ENCODE measurements at regions not wholly inside any gene's neighbourhood (a gene's known extent, or its start where the extent isn't known, plus 50 kb on each side); places are given as distances from the start of the nearest gene placed in this dataset.

DNA sequence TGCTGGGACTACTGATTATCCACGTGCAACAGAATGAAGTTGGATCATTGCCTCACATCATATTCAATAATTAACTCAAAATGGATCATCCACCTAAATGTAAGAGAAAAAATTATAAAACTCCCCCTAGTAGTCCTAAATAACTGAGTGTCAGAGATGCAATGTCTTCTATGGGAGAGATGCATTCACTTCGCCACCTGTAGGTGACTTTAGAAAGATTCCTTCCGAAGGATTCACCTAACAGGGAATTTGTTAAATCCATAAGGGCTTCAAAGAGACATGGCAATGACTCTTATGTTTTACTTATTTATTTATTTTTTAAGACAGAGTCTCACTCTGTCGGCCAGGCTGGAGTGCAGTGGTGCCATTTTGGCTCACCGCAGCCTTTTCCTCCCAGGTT, 526.0 kb downstream of the MTRR start:
- TF ChIP-seq, protein P1, sequence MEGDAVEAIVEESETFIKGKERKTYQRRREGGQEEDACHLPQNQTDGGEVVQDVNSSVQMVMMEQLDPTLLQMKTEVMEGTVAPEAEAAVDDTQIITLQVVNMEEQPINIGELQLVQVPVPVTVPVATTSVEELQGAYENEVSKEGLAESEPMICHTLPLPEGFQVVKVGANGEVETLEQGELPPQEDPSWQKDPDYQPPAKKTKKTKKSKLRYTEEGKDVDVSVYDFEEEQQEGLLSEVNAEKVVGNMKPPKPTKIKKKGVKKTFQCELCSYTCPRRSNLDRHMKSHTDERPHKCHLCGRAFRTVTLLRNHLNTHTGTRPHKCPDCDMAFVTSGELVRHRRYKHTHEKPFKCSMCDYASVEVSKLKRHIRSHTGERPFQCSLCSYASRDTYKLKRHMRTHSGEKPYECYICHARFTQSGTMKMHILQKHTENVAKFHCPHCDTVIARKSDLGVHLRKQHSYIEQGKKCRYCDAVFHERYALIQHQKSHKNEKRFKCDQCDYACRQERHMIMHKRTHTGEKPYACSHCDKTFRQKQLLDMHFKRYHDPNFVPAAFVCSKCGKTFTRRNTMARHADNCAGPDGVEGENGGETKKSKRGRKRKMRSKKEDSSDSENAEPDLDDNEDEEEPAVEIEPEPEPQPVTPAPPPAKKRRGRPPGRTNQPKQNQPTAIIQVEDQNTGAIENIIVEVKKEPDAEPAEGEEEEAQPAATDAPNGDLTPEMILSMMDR (IDR thresholded peaks at IDR 0.05; ENCODE audit: control extremely low read depth, extremely low read depth) = no peak
- Histone ChIP-seq H3K27me3 (ENCODE audit: control insufficient read depth in 3 of 3, insufficient read depth in 3 of 3, low read length in 2 of 3) (no peaks in the 10 kb centered on the region), H3K9ac (ENCODE audit: insufficient read depth in 1 of 2, low read length in 2 of 2) (no peak overlapping the region), H3K4me3 (no peak overlapping the region), H3K9me3 (ENCODE audit: control insufficient read depth in 4 of 4, insufficient read depth in 3 of 4, low read length in 3 of 4) (no peaks in the 10 kb centered on the region), H3K36me3 (ENCODE audit: control insufficient read depth in 4 of 4, insufficient read depth in 4 of 4, low read length in 4 of 4) (no peaks in the 10 kb centered on the region), H3K27ac (ENCODE audit: low read depth in 1 of 2, low read length in 1 of 2) (no peak overlapping the region), H3K4me1 (ENCODE audit: control insufficient read depth in 5 of 5, insufficient read depth in 5 of 5, low read length in 5 of 5) (peaks cover 0 to 23% (median 7%) of the 10 kb centered on the region in 5 donors)
- WGBS, 2 donors = 82 to 84% methylated on average over 5 of the region's 5 CpGs
- DNase-seq (no peak), ATAC-seq (ENCODE audit: insufficient read depth, low FRiP score) (no peak)

- 86 to 91% methylated on average over 1 of the region's 1 CpG for WGBS, 2 donors
- no peak for DNase-seq
- Histone ChIP-seq H3K27ac (ENCODE audit: low read depth in 1 of 2, low read length in 1 of 2) (no peak overlapping the region), H3K4me1 (ENCODE audit: control insufficient read depth in 5 of 5, insufficient read depth in 5 of 5, low read length in 5 of 5) (peaks cover 0 to 23% (median 7%) of the 10 kb centered on the region in 5 donors), H3K9me3 (ENCODE audit: control insufficient read depth in 4 of 4, insufficient read depth in 3 of 4, low read length in 3 of 4) (no peaks in the 10 kb centered on the region), H3K36me3 (ENCODE audit: control insufficient read depth in 4 of 4, insufficient read depth in 4 of 4, low read length in 4 of 4) (no peaks in the 10 kb centered on the region), H3K9ac (ENCODE audit: insufficient read depth in 1 of 2, low read length in 2 of 2) (no peak overlapping the region), H3K27me3 (ENCODE audit: control insufficient read depth in 3 of 3, insufficient read depth in 3 of 3, low read length in 2 of 3) (no peaks in the 10 kb centered on the region), H3K4me3 (no peak overlapping the region)
- ATAC-seq (ENCODE audit: insufficient read depth, low FRiP score) = no peak
- TF ChIP-seq, protein P1 (IDR thresholded peaks at IDR 0.05; ENCODE audit: control extremely low read depth, extremely low read depth) = no peak
These were observed 527.3 kb downstream of the MTRR start for GRCh38 chr5:8396246-8396645.

GRCh38 chr5:8396756-8397155, 527.8 kb downstream of the MTRR start:
- Histone ChIP-seq H3K36me3 (ENCODE audit: control insufficient read depth in 4 of 4, insufficient read depth in 4 of 4, low read length in 4 of 4) (no peaks in the 10 kb centered on the region), H3K27ac (ENCODE audit: low read depth in 1 of 2, low read length in 1 of 2) (no peak overlapping the region), H3K9ac (ENCODE audit: insufficient read depth in 1 of 2, low read length in 2 of 2) (no peak overlapping the region), H3K27me3 (ENCODE audit: control insufficient read depth in 3 of 3, insufficient read depth in 3 of 3, low read length in 2 of 3) (no peaks in the 10 kb centered on the region), H3K4me3 (no peak overlapping the region), H3K9me3 (ENCODE audit: control insufficient read depth in 4 of 4, insufficient read depth in 3 of 4, low read length in 3 of 4) (no peaks in the 10 kb centered on the region), H3K4me1 (ENCODE audit: control insufficient read depth in 5 of 5, insufficient read depth in 5 of 5, low read length in 5 of 5) (peaks cover 0 to 20% (median 7%) of the 10 kb centered on the region in 5 donors)
- 86 to 98% methylated on average over 2 of the region's 2 CpGs for WGBS, 2 donors
- TF ChIP-seq, protein P1 (IDR thresholded peaks at IDR 0.05; ENCODE audit: control extremely low read depth, extremely low read depth) = no peak
- no peak for DNase-seq
- ATAC-seq (ENCODE audit: insufficient read depth, low FRiP score) = no peak

DNA sequence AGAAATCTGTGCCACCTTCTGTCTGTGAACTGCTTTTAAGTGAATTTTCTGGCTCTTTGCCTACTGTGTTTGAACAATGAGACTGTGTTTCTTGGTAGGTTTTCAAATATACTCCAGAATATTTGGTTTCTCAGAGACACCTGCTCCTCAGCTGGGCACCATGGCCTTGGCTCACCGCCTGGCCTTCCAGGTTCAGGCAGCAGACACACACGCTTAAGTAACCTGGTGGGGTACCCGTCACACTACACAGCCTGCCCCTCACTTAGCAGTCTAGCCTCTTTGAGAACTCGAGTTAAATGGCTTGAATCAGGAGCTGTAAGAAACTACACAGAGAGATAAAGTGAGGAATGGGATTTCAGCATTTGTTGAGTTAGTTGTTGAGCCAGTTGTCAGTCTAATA, 530.5 kb downstream of the MTRR start:
- H3K27me3 ChIP-seq (ENCODE audit: control insufficient read depth in 3 of 3, insufficient read depth in 3 of 3, low read length in 2 of 3) = no peaks in the 10 kb centered on the region
- H3K36me3 ChIP-seq (ENCODE audit: control insufficient read depth in 4 of 4, insufficient read depth in 4 of 4, low read length in 4 of 4) = no peaks in the 10 kb centered on the region
- peaks cover 0 to 1% (median 0%) of the 10 kb centered on the region in 5 donors for H3K4me1 ChIP-seq (ENCODE audit: control insufficient read depth in 5 of 5, insufficient read depth in 5 of 5, low read length in 5 of 5)
- H3K27ac ChIP-seq (ENCODE audit: low read depth in 1 of 2, low read length in 1 of 2) = no peak overlapping the region
- H3K9me3 ChIP-seq (ENCODE audit: control insufficient read depth in 4 of 4, insufficient read depth in 3 of 4, low read length in 3 of 4) = peaks cover 0 to 2% (median 0%) of the 10 kb centered on the region in 4 donors
- TF ChIP-seq, protein P1 (IDR thresholded peaks at IDR 0.05; ENCODE audit: control extremely low read depth, extremely low read depth) = no peak
- ATAC-seq (ENCODE audit: insufficient read depth, low FRiP score) (no peak), DNase-seq (no peak)
- no peak overlapping the region for H3K9ac ChIP-seq (ENCODE audit: insufficient read depth in 1 of 2, low read length in 2 of 2)
- H3K4me3 ChIP-seq = no peak overlapping the region
- WGBS, 2 donors = 64 to 72% methylated on average over 4 of the region's 4 CpGs

Measured in lung (tissue), 11 donors.